Testis (tissue), 2 donors: ENCODE measurements at regions not wholly inside any gene's neighbourhood (a gene's known extent, or its start where the extent isn't known, plus 50 kb on each side); places are given as distances from the start of the nearest gene placed in this dataset.

Experiments
- POLR2A ChIP-seq: fragments of 450-650 bp; IDR thresholded peaks from one replicate; pipeline ENCODE4 v1.6.1; 2017; ENCODE audit warnings: antibody characterized with exemption, mild to moderate bottlenecking, moderate library complexity
- TF ChIP-seq, protein P1 (sequence below), 3 experiments: fragments of 450-650 bp in 2 of 3; fragments of 200-600 bp in 1 of 3; sonication (generic) in 1 of 3; IDR thresholded peaks; one replicate each; pipeline ENCODE4 v1.5.1; 2016 to 2019; ENCODE audit warnings: antibody characterized with exemption in 3 of 3, mild to moderate bottlenecking in 2 of 3, moderate library complexity in 1 of 3

DNA sequence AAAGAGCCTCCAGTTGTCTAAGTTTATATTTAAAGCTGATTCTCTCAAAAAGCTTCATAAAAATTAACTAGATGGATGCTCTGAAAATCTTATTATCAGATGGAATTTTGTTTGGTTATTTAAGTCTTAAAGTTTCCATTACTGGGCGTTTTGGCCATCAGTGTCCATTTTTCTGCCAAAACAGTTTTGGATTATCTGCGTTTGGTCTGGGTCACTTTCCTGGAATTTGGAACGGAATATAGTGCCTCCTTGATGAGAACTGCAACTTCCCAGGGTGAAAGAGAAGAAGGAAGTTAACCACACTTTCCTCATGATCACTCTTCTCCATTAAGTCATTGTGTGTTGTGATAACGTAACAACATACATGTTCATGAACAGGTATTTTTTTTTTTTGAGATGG lies 764.9 kb upstream of the AUTS2 start:
- TF ChIP-seq, protein P1, sequence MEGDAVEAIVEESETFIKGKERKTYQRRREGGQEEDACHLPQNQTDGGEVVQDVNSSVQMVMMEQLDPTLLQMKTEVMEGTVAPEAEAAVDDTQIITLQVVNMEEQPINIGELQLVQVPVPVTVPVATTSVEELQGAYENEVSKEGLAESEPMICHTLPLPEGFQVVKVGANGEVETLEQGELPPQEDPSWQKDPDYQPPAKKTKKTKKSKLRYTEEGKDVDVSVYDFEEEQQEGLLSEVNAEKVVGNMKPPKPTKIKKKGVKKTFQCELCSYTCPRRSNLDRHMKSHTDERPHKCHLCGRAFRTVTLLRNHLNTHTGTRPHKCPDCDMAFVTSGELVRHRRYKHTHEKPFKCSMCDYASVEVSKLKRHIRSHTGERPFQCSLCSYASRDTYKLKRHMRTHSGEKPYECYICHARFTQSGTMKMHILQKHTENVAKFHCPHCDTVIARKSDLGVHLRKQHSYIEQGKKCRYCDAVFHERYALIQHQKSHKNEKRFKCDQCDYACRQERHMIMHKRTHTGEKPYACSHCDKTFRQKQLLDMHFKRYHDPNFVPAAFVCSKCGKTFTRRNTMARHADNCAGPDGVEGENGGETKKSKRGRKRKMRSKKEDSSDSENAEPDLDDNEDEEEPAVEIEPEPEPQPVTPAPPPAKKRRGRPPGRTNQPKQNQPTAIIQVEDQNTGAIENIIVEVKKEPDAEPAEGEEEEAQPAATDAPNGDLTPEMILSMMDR (IDR thresholded peaks at IDR 0.05): no peak
- no peak for TF ChIP-seq POLR2A
